GM12878 (cell line): ENCODE measurements at regions not wholly inside any gene's neighbourhood (a gene's known extent, or its start where the extent isn't known, plus 50 kb on each side); places are given as distances from the start of the nearest gene placed in this dataset.

ENCODE experiments used
- ATAC-seq: fragments of 200-7000 bp; cut with Tn5 transposase; 3 replicates; pipeline ENCODE4 v1.9.1; 2020; ENCODE audit warnings: mild to moderate bottlenecking, moderate library complexity
- BruUV-seq: library from RNA; stranded (reverse); fragments of 400-500 nt; replicated peaks from 2 replicates; lab custom pipeline; 2021; lab: Mats Ljungman, UMichigan
- CTCF ChIA-PET: fragments of 300-600 bp; sonication (Branson Sonifier 250); formaldehyde crosslinking; extraction: SDS; loops from one replicate; lab custom pipeline; 2021; ENCODE audit warnings: inconsistent platforms; lab: Yijun Ruan, JAX
- POLR2A ChIA-PET: fragments of 350-600 bp; formaldehyde crosslinking; extraction: SDS; loops from one replicate; lab custom pipeline; 2021; ENCODE audit warnings: inconsistent platforms; lab: Charles Lee
- RAD21 ChIA-PET: fragments of 300-600 bp; sonication (Branson Sonifier 250); formaldehyde crosslinking; loops from one replicate; lab custom pipeline; 2023; ENCODE audit warnings: antibody characterized with exemption; ENCODE audit not compliant: unreplicated experiment; lab: Charles Lee
- SMC1A ChIA-PET: fragments of 300-600 bp; sonication (Branson Sonifier 250); formaldehyde crosslinking; loops from one replicate; lab custom pipeline; 2023; ENCODE audit not compliant: unreplicated experiment, uncharacterized antibody; lab: Charles Lee
- DNase-seq: peaks from one replicate; pipeline ENCODE4 v3.0.0-alpha.2; 2011; ENCODE audit warnings: low read depth, low spot score
- FAIRE-seq: peaks from 3 replicates; lab custom pipeline; 2011; peaks lifted over from hg19 to GRCh38; lab: Jason Lieb, UNC
- H2AFZ ChIP-seq: 2 replicates; pipeline ENCODE4 v1.6.0; 2011; ENCODE audit warnings: low read depth, low read length, control low read depth; ENCODE audit not compliant: control insufficient read depth
- H3K27ac ChIP-seq: 2 replicates; pipeline ENCODE4 v1.5.1; 2011; ENCODE audit warnings: control low read depth; ENCODE audit not compliant: control insufficient read depth, insufficient read depth
- H3K27me3 ChIP-seq, 2 experiments: replicated peaks in 1 of 2; 2 replicates each; pipeline versions ENCODE4 v1.6.0 to v1.6.1; 2011; ENCODE audit warnings: low read length in 1 of 2; ENCODE audit not compliant: control insufficient read depth in 2 of 2, insufficient read depth in 2 of 2
- H3K36me3 ChIP-seq, 2 experiments: 2 replicates each; pipeline ENCODE4 v1.5.1; 2011; ENCODE audit warnings: low read length in 1 of 2; ENCODE audit not compliant: control insufficient read depth in 2 of 2, insufficient read depth in 2 of 2
- H3K4me1 ChIP-seq: 2 replicates; pipeline ENCODE4 v1.6.1; 2011; ENCODE audit warnings: mild to moderate bottlenecking, low read length, moderate library complexity, mixed read lengths; ENCODE audit not compliant: control insufficient read depth, insufficient read depth
- H3K4me2 ChIP-seq: 2 replicates; pipeline ENCODE4 v1.6.0; 2011; ENCODE audit warnings: control low read depth; ENCODE audit not compliant: control insufficient read depth, insufficient read depth
- H3K4me3 ChIP-seq: fragments of 200-600 bp; sonication (generic); 2 replicates; pipeline ENCODE4 v1.5.1; 2016
- H3K79me2 ChIP-seq: 2 replicates; pipeline ENCODE4 v1.6.0; 2011; ENCODE audit warnings: low read length; ENCODE audit not compliant: control insufficient read depth, insufficient read depth
- H3K9ac ChIP-seq: 2 replicates; pipeline ENCODE4 v1.8.0; 2011; ENCODE audit warnings: low read length, control low read depth, mixed read lengths; ENCODE audit not compliant: control insufficient read depth, insufficient read depth
- H3K9me3 ChIP-seq: replicated peaks from 3 replicates; pipeline ENCODE4 v1.5.1; 2011; ENCODE audit warnings: mild to moderate bottlenecking, low read length; ENCODE audit not compliant: control insufficient read depth, insufficient read depth
- H4K20me1 ChIP-seq: 2 replicates; pipeline ENCODE4 v1.6.0; 2011; ENCODE audit not compliant: control insufficient read depth, insufficient read depth
- BCL3 ChIP-seq: IDR thresholded peaks from 2 replicates; pipeline ENCODE4 v1.6.1; 2011; ENCODE audit warnings: borderline replicate concordance, low read depth, mild to moderate bottlenecking, moderate library complexity, low read length; ENCODE audit not compliant: insufficient read depth, poor library complexity, severe bottlenecking
- CUX1 ChIP-seq: IDR thresholded peaks from 2 replicates; pipeline ENCODE4 v1.6.1; 2012; ENCODE audit warnings: improper control_type of control experiment, low read depth, low read length; ENCODE audit not compliant: insufficient replicate concordance
- E2F4 ChIP-seq: IDR thresholded peaks from 2 replicates; pipeline ENCODE4 v1.6.1; 2012; ENCODE audit warnings: low read depth, low read length, improper control_type of control experiment
- GABPA ChIP-seq: IDR thresholded peaks from 2 replicates; pipeline ENCODE4 v1.6.1; 2014; ENCODE audit warnings: antibody characterized with exemption, low read depth, mild to moderate bottlenecking, inconsistent platforms
- MXI1 ChIP-seq: fragments of 150-350 bp; IDR thresholded peaks from 2 replicates; pipeline ENCODE4 v1.6.1; 2011; ENCODE audit warnings: low read depth, mild to moderate bottlenecking, inconsistent platforms, low read length, improper control_type of control experiment
- MYB ChIP-seq: fragments of 150-350 bp; IDR thresholded peaks from 2 replicates; pipeline ENCODE4 v1.6.1; 2014; ENCODE audit warnings: mild to moderate bottlenecking, low read depth, low read length, borderline replicate concordance
- ZBTB4 ChIP-seq: fragments of 450-650 bp; formaldehyde crosslinking; IDR thresholded peaks from 2 replicates; pipeline ENCODE4 v1.4.0; 2022; ENCODE audit warnings: mild to moderate bottlenecking, moderate library complexity
- WGBS: methylation state at CpG from one replicate; pipeline ENCODE4 v1.1.6; 2016; ENCODE audit warnings: low lambda C conversion rate; ENCODE audit not compliant: insufficient replicate concordance, insufficient coverage; ENCODE audit errors: missing lambda C conversion rate; 5-methylcytosine and 5-hydroxymethylcytosine counted together
- in situ Hi-C: fragments of 300-500 bp; cut with MboI; formaldehyde crosslinking; loops from 9 replicates; pipeline ENCODE4 v1.14.3; 2018; ENCODE audit warnings: mixed read lengths
- intact Hi-C: fragments of 100-400 bp; cut with micrococcal nuclease; formaldehyde crosslinking; loops from one replicate; pipeline ENCODE4 v1.14.2; 2022; ENCODE audit not compliant: unreplicated experiment

GRCh38 chr2:238562446-238562845 lies 135.7 kb downstream of the ASB1 start (continued):
- no peak for TF ChIP-seq ZBTB4

- H3K79me2 ChIP-seq, result no peaks in the 10 kb centered on the region
- intact Hi-C loops, result no loop called here
- BruUV-seq, result no TSS peak
- no peak overlapping the region for H3K4me2 ChIP-seq
- H3K27ac ChIP-seq, result no peak overlapping the region
- no peak for TF ChIP-seq GABPA
- TF ChIP-seq MYB, result no peak
- TF ChIP-seq BCL3, result no peak
- no peak for TF ChIP-seq MXI1
- no peak for TF ChIP-seq CUX1
- no peak for TF ChIP-seq E2F4
- H3K27me3 ChIP-seq, result no peaks in the 10 kb centered on the region; a peak in 1 of 4 replicates
- DNase-seq (no peak), ATAC-seq (no peak), FAIRE-seq (no peak)
- no peaks in the 10 kb centered on the region for H3K4me1 ChIP-seq
- no peaks in the 10 kb centered on the region for H3K36me3 ChIP-seq
- ChIA-PET RAD21 (no interaction called here), POLR2A (no interaction called here), SMC1A (no interaction called here), CTCF (no interaction called here)
- no peaks in the 10 kb centered on the region; the same call in 1 of the 2 replicates for H4K20me1 ChIP-seq
- H3K9ac ChIP-seq, result no peak overlapping the region
- H3K9me3 ChIP-seq, result no peaks in the 10 kb centered on the region
- H2AFZ ChIP-seq, result no peak overlapping the region
- in situ Hi-C loops, result no loop called here
- WGBS, result 46% methylated on average over 10 of the region's 10 CpGs
- H3K4me3 ChIP-seq, result no peak overlapping the region
Observed at GRCh38 chr2:238563551-238563950, 136.8 kb downstream of the ASB1 start.
